Smooth muscle cell (in vitro differentiated cells): ENCODE measurements at regions not wholly inside any gene's neighbourhood (a gene's known extent, or its start where the extent isn't known, plus 50 kb on each side); places are given as distances from the start of the nearest gene placed in this dataset.

Experiments
- DNase-seq: peaks from one replicate; lab custom pipeline; 2025; ENCODE audit not compliant: unreplicated experiment; lab: John Stamatoyannopoulos, UW
- H2AFZ ChIP-seq: fragments of 200-600 bp; sonication (generic); 2 replicates; pipeline ENCODE4 v1.6.0; 2016; ENCODE audit warnings: antibody characterized with exemption, low read depth, mild to moderate bottlenecking
- H3F3A ChIP-seq: fragments of 200-600 bp; sonication (generic); 2 replicates; pipeline ENCODE4 v1.6.0; 2017; ENCODE audit warnings: antibody characterized with exemption, low read depth
- H3K27ac ChIP-seq: fragments of 200-600 bp; sonication (generic); 2 replicates; pipeline ENCODE4 v1.5.1; 2016; ENCODE audit warnings: low read depth, mild to moderate bottlenecking
- H3K27me3 ChIP-seq: fragments of 200-600 bp; sonication (generic); 2 replicates; pipeline ENCODE4 v1.6.1; 2016; ENCODE audit warnings: low read depth, mild to moderate bottlenecking
- H3K36me3 ChIP-seq: fragments of 200-600 bp; sonication (generic); 2 replicates; pipeline ENCODE4 v1.5.1; 2016; ENCODE audit warnings: low read depth
- H3K4me1 ChIP-seq: fragments of 200-600 bp; sonication (generic); 2 replicates; pipeline ENCODE4 v1.5.1; 2016; ENCODE audit warnings: low read depth
- H3K4me2 ChIP-seq: fragments of 200-600 bp; sonication (generic); 2 replicates; pipeline ENCODE4 v1.6.0; 2016; ENCODE audit warnings: mild to moderate bottlenecking
- H3K4me3 ChIP-seq: fragments of 200-600 bp; sonication (generic); 2 replicates; pipeline ENCODE4 v1.5.1; 2016; ENCODE audit warnings: mild to moderate bottlenecking
- H3K79me2 ChIP-seq: fragments of 200-600 bp; sonication (generic); 2 replicates; pipeline ENCODE4 v1.6.0; 2016; ENCODE audit warnings: low read depth, mild to moderate bottlenecking
- H3K9ac ChIP-seq: fragments of 200-600 bp; sonication (generic); 2 replicates; pipeline ENCODE4 v1.6.0; 2016; ENCODE audit warnings: low read depth
- H3K9me3 ChIP-seq: fragments of 200-600 bp; sonication (generic); replicated peaks from 2 replicates; pipeline ENCODE4 v1.5.1; 2016; ENCODE audit warnings: low read depth
- H4K20me1 ChIP-seq: fragments of 200-600 bp; sonication (generic); 2 replicates; pipeline ENCODE4 v1.6.0; 2016; ENCODE audit warnings: low read depth
- WGBS: methylation state at CpG from one replicate; pipeline ENCODE4 v1.1.7; 2016; ENCODE audit warnings: low lambda C conversion rate; 5-methylcytosine and 5-hydroxymethylcytosine counted together
- TF ChIP-seq, protein P1 (sequence below): fragments of 200-600 bp; sonication (generic); IDR thresholded peaks from 2 replicates; pipeline ENCODE4 v1.5.1; 2017; ENCODE audit warnings: borderline replicate concordance, mild to moderate bottlenecking, antibody characterized with exemption; ENCODE audit not compliant: insufficient read depth, poor library complexity, severe bottlenecking

DNA sequence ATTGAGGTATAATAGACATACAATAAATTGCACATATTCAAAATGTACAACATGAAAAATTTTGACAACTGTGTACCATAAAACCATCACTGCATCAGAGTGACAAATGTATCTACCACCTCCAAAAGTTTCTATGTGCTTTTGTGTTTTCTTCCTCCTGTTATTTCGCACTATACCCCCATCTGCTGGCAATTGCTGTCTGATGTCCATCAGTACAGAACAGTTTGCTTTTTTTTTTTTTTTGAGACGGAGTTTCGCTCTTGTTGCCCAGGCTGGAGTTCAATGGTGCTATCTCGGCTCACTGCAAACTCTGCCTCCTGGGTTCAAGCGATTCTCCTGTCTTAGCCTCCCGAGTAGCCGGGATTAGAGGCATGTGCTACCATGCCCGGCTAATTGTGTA is 154.3 kb upstream of the GIMD1 start:
- Histone ChIP-seq H3K79me2 (no peaks in the 10 kb centered on the region), H3K9me3 (no peaks in the 10 kb centered on the region), H3K27ac (no peak overlapping the region), H3K27me3 (no peaks in the 10 kb centered on the region), H3K36me3 (no peaks in the 10 kb centered on the region), H3K4me1 (no peaks in the 10 kb centered on the region), H3K4me3 (no peak overlapping the region), H3F3A (no peaks in the 10 kb centered on the region), H4K20me1 (no peaks in the 10 kb centered on the region), H3K4me2 (no peak overlapping the region), H3K9ac (no peak overlapping the region), H2AFZ (no peak overlapping the region)
- TF ChIP-seq, protein P1, sequence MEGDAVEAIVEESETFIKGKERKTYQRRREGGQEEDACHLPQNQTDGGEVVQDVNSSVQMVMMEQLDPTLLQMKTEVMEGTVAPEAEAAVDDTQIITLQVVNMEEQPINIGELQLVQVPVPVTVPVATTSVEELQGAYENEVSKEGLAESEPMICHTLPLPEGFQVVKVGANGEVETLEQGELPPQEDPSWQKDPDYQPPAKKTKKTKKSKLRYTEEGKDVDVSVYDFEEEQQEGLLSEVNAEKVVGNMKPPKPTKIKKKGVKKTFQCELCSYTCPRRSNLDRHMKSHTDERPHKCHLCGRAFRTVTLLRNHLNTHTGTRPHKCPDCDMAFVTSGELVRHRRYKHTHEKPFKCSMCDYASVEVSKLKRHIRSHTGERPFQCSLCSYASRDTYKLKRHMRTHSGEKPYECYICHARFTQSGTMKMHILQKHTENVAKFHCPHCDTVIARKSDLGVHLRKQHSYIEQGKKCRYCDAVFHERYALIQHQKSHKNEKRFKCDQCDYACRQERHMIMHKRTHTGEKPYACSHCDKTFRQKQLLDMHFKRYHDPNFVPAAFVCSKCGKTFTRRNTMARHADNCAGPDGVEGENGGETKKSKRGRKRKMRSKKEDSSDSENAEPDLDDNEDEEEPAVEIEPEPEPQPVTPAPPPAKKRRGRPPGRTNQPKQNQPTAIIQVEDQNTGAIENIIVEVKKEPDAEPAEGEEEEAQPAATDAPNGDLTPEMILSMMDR, result peak; percentile 3
- WGBS, result 90% methylated on average over 8 of the region's 8 CpGs
- no peak for DNase-seq

DNA sequence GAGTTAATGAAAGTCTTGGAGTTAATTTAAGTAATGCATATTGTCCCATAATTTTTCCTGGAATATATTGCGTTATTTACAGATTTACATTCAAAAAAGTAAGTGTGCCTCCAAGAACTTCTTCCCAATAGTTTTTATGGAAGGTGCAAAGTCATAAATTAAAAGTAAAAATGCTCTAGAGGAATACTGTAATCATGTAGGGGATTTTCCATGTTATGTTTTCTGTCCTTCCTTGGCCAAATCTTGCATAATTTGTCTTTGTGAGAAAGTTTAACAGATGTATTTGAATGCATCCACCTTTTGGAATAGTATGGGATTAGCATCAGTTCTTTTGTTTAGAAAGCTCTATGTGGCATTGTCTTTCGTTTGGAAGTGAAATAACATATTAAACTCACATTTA is 144.1 kb upstream of the GIMD1 start:
- Histone ChIP-seq H3K27ac (no peak overlapping the region), H3K4me1 (no peaks in the 10 kb centered on the region), H3K9me3 (no peaks in the 10 kb centered on the region), H3K4me3 (no peak overlapping the region), H4K20me1 (no peaks in the 10 kb centered on the region), H3K79me2 (no peaks in the 10 kb centered on the region), H3K4me2 (no peak overlapping the region), H3K27me3 (no peaks in the 10 kb centered on the region), H3K9ac (no peak overlapping the region), H3F3A (no peaks in the 10 kb centered on the region), H2AFZ (no peak overlapping the region), H3K36me3 (no peaks in the 10 kb centered on the region)
- TF ChIP-seq, protein P1, result no peak
- 89% methylated on average over 2 of the region's 2 CpGs for WGBS
- no peak for DNase-seq

DNA sequence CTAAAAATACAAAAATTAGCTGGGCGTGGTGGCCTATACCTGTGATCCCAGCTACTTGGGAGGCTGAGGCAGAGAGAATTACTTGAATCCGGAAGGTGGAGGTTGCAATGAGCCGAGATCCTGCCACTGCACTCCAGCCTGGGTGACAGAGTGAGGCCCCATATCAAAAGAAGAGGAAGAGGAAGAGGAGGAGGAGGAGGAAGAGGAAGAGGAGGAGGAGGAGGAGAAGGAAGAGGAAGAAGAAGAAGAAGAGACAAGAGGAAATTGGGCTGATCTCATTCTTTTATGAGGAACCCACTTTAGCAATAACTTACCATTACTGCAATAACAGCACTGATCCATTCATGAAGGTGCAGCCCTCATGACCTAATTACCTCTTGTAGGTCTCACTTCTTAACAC is 138.9 kb upstream of the GIMD1 start:
- Histone ChIP-seq H3K4me2 (no peak overlapping the region), H3K4me3 (no peak overlapping the region), H2AFZ (no peak overlapping the region), H3K4me1 (no peaks in the 10 kb centered on the region), H4K20me1 (no peaks in the 10 kb centered on the region), H3K9ac (no peak overlapping the region), H3F3A (no peaks in the 10 kb centered on the region), H3K36me3 (no peaks in the 10 kb centered on the region), H3K79me2 (no peaks in the 10 kb centered on the region), H3K27ac (no peak overlapping the region), H3K9me3 (no peaks in the 10 kb centered on the region), H3K27me3 (no peaks in the 10 kb centered on the region)
- WGBS, result 95% methylated on average over 3 of the region's 3 CpGs
- TF ChIP-seq, protein P1, result no peak
- DNase-seq, result no peak
